Panc1 (cell line): ENCODE measurements at regions not wholly inside any gene's neighbourhood (a gene's known extent, or its start where the extent isn't known, plus 50 kb on each side); places are given as distances from the start of the nearest gene placed in this dataset.

Experiments
- CTCF ChIP-seq: fragments of 450-650 bp; IDR thresholded peaks from 2 replicates; pipeline ENCODE4 v1.5.1; 2017; ENCODE audit warnings: mild to moderate bottlenecking
- POLR2AphosphoS5 ChIP-seq: IDR thresholded peaks from 2 replicates; pipeline ENCODE4 v1.6.1; 2012; ENCODE audit warnings: mild to moderate bottlenecking, low read depth, low read length, moderate library complexity
- SIN3A ChIP-seq: IDR thresholded peaks from 2 replicates; pipeline ENCODE4 v1.6.1; 2012; ENCODE audit warnings: low read depth, mild to moderate bottlenecking, low read length, moderate library complexity, borderline replicate concordance; ENCODE audit not compliant: insufficient read depth
- TCF7L2 ChIP-seq: IDR thresholded peaks from 2 replicates; pipeline ENCODE4 v1.6.1; 2011; ENCODE audit warnings: mild to moderate bottlenecking, low read depth, low read length, inconsistent platforms
- TF ChIP-seq, protein P1 (sequence below), 2 experiments: IDR thresholded peaks; 2 replicates each; pipeline ENCODE4 v1.6.1; 2011 to 2012; ENCODE audit warnings: low read depth in 2 of 2, control low read depth in 1 of 2, low read length in 1 of 2, mild to moderate bottlenecking in 1 of 2, moderate library complexity in 1 of 2; ENCODE audit not compliant: insufficient read depth in 1 of 2

GRCh38 chr16:77592021-77592420, 130.3 kb upstream of the NUDT7 start:
- no peak for TF ChIP-seq CTCF
- TF ChIP-seq POLR2AphosphoS5, result no peak
- TF ChIP-seq, protein P1, sequence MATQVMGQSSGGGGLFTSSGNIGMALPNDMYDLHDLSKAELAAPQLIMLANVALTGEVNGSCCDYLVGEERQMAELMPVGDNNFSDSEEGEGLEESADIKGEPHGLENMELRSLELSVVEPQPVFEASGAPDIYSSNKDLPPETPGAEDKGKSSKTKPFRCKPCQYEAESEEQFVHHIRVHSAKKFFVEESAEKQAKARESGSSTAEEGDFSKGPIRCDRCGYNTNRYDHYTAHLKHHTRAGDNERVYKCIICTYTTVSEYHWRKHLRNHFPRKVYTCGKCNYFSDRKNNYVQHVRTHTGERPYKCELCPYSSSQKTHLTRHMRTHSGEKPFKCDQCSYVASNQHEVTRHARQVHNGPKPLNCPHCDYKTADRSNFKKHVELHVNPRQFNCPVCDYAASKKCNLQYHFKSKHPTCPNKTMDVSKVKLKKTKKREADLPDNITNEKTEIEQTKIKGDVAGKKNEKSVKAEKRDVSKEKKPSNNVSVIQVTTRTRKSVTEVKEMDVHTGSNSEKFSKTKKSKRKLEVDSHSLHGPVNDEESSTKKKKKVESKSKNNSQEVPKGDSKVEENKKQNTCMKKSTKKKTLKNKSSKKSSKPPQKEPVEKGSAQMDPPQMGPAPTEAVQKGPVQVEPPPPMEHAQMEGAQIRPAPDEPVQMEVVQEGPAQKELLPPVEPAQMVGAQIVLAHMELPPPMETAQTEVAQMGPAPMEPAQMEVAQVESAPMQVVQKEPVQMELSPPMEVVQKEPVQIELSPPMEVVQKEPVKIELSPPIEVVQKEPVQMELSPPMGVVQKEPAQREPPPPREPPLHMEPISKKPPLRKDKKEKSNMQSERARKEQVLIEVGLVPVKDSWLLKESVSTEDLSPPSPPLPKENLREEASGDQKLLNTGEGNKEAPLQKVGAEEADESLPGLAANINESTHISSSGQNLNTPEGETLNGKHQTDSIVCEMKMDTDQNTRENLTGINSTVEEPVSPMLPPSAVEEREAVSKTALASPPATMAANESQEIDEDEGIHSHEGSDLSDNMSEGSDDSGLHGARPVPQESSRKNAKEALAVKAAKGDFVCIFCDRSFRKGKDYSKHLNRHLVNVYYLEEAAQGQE (IDR thresholded peaks at IDR 0.05; ENCODE audit: insufficient read depth in 1 of 2, low read depth in 2 of 2, low read length in 1 of 2), result no peak
- no peak for TF ChIP-seq SIN3A
- no peak for TF ChIP-seq TCF7L2
